GM18505 (cell line): ENCODE measurements at regions not wholly inside any gene's neighbourhood (a gene's known extent, or its start where the extent isn't known, plus 50 kb on each side); places are given as distances from the start of the nearest gene placed in this dataset.

Source experiments
- ATAC-seq: cut with Tn5 transposase; IDR thresholded peaks from one replicate; pipeline ENCODE4 v1.9.1; 2021; ENCODE audit not compliant: unreplicated experiment
- POLR2A ChIP-seq: IDR thresholded peaks from 4 replicates; pipeline ENCODE4 v1.6.1; 2011; ENCODE audit warnings: borderline replicate concordance; ENCODE audit not compliant: insufficient read depth, insufficient read length; ENCODE audit errors: extremely low read depth

- TF ChIP-seq POLR2A = no peak
- no peak for ATAC-seq
These were observed 1269.8 kb upstream of the PIK3C3 start for GRCh38 chr18:40685219-40685618.

GRCh38 chr18:40678318-40678717, 1276.7 kb upstream of the PIK3C3 start:
- no peak for TF ChIP-seq POLR2A
- ATAC-seq = no peak

- no peak for ATAC-seq
- TF ChIP-seq POLR2A = no peak
These were observed 1278.4 kb upstream of the PIK3C3 start for GRCh38 chr18:40676668-40677067.

GRCh38 chr18:40673150-40673549, 1281.9 kb upstream of the PIK3C3 start:
- no peak for ATAC-seq
- TF ChIP-seq POLR2A = no peak

- no peak for TF ChIP-seq POLR2A
- no peak for ATAC-seq
These were observed 1282.4 kb upstream of the PIK3C3 start for GRCh38 chr18:40672590-40672989.

GRCh38 chr18:40670668-40671375, 1284.2 kb upstream of the PIK3C3 start:
- no peak for TF ChIP-seq POLR2A
- ATAC-seq = no peak

GRCh38 chr18:40662898-40663437, 1292.1 kb upstream of the PIK3C3 start:
- no peak for TF ChIP-seq POLR2A
- no peak for ATAC-seq

- no peak for TF ChIP-seq POLR2A
- no peak for ATAC-seq
These were observed 1301.4 kb upstream of the PIK3C3 start for GRCh38 chr18:40653682-40654081.

GRCh38 chr18:40652321-40652720, 1302.7 kb upstream of the PIK3C3 start:
- no peak for TF ChIP-seq POLR2A
- ATAC-seq = no peak

- TF ChIP-seq POLR2A = no peak
- ATAC-seq = no peak
These were observed 1303.9 kb upstream of the PIK3C3 start for GRCh38 chr18:40651163-40651562.

- no peak for TF ChIP-seq POLR2A
These were observed 1312.3 kb upstream of the PIK3C3 start for GRCh38 chr18:40642692-40643229.

GRCh38 chr18:40631319-40631718, 1323.7 kb upstream of the PIK3C3 start:
- ATAC-seq = no peak
- TF ChIP-seq POLR2A = no peak

More at GRCh38 chr18:40642692-40643229, 1312.3 kb upstream of the PIK3C3 start:
- ATAC-seq = no peak

GRCh38 chr18:40630496-40630895, 1324.5 kb upstream of the PIK3C3 start:
- no peak for ATAC-seq
- no peak for TF ChIP-seq POLR2A

GRCh38 chr18:40624959-40625358, 1330.1 kb upstream of the PIK3C3 start:
- no peak for TF ChIP-seq POLR2A
- ATAC-seq = no peak
